Prostate gland (tissue), 2 donors: ENCODE measurements at regions not wholly inside any gene's neighbourhood (a gene's known extent, or its start where the extent isn't known, plus 50 kb on each side); places are given as distances from the start of the nearest gene placed in this dataset.

Experiments
- POLR2A ChIP-seq: fragments of 450-650 bp; IDR thresholded peaks from one replicate; pipeline ENCODE4 v1.6.1; 2016; ENCODE audit warnings: antibody characterized with exemption, mild to moderate bottlenecking
- POLR2AphosphoS5 ChIP-seq: sonication (generic); formaldehyde crosslinking; IDR thresholded peaks from one replicate; pipeline ENCODE4 v1.6.1; 2017; ENCODE audit warnings: antibody characterized with exemption
- TF ChIP-seq, protein P1 (sequence below), 4 experiments: fragments of 200-600 bp in 2 of 4; fragments of 450-650 bp in 2 of 4; sonication (generic) in 2 of 4; IDR thresholded peaks; 1 replicate in 3 of 4; 2 replicates in 1 of 4; pipeline ENCODE4 v1.5.1; 2016 to 2019; ENCODE audit warnings: antibody characterized with exemption in 4 of 4, mild to moderate bottlenecking in 2 of 4, moderate library complexity in 2 of 4

DNA sequence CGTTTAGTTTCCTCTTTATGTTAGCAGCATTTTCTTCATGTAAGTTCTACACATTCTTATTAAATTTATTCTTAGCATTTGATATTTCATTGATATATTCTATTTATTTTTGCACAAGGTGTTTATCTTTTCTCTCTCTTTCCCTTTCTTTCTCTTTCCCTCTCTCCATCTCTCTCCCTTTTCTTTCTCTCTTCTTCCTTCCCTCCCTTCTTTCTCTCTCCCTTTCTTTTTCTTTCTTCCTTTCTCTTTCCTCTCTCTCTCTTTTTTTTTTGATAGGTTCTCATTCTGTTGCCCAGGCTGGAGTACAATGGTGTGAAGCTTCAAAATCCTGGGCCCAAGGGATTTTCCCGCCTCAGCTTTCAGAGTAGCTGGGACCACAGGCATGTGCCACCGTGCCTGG is 176.4 kb downstream of the AXIN2 start:
- TF ChIP-seq, protein P1, sequence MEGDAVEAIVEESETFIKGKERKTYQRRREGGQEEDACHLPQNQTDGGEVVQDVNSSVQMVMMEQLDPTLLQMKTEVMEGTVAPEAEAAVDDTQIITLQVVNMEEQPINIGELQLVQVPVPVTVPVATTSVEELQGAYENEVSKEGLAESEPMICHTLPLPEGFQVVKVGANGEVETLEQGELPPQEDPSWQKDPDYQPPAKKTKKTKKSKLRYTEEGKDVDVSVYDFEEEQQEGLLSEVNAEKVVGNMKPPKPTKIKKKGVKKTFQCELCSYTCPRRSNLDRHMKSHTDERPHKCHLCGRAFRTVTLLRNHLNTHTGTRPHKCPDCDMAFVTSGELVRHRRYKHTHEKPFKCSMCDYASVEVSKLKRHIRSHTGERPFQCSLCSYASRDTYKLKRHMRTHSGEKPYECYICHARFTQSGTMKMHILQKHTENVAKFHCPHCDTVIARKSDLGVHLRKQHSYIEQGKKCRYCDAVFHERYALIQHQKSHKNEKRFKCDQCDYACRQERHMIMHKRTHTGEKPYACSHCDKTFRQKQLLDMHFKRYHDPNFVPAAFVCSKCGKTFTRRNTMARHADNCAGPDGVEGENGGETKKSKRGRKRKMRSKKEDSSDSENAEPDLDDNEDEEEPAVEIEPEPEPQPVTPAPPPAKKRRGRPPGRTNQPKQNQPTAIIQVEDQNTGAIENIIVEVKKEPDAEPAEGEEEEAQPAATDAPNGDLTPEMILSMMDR (IDR thresholded peaks at IDR 0.05): no peak
- TF ChIP-seq POLR2A (no peak), POLR2AphosphoS5 (no peak)
